GM23338 (cell line): ENCODE measurements at regions not wholly inside any gene's neighbourhood (a gene's known extent, or its start where the extent isn't known, plus 50 kb on each side); places are given as distances from the start of the nearest gene placed in this dataset.

Experiments
- ATAC-seq: fragments of 200-7000 bp; cut with Tn5 transposase; 3 replicates; pipeline ENCODE4 v1.9.1; 2020
- DNase-seq: peaks from one replicate; pipeline ENCODE4 v3.0.0-alpha.2; 2015; ENCODE audit warnings: low spot score
- H2AFZ ChIP-seq: fragments of 200-600 bp; sonication (generic); 2 replicates; pipeline ENCODE4 v1.8.0; 2016; ENCODE audit warnings: antibody characterized with exemption, mild to moderate bottlenecking, moderate library complexity
- H3F3A ChIP-seq: fragments of 200-600 bp; sonication (generic); replicated peaks from 2 replicates; pipeline ENCODE4 v1.8.0; 2017; ENCODE audit warnings: antibody characterized with exemption, mixed run types, low read depth
- H3K27ac ChIP-seq: fragments of 200-600 bp; sonication (generic); 2 replicates; pipeline ENCODE4 v1.6.1; 2016; ENCODE audit warnings: low read depth
- H3K27me3 ChIP-seq: fragments of 200-600 bp; sonication (generic); 2 replicates; pipeline ENCODE4 v1.8.0; 2016; ENCODE audit warnings: mild to moderate bottlenecking, mixed run types, moderate library complexity; ENCODE audit not compliant: insufficient read depth
- H3K36me3 ChIP-seq: fragments of 200-600 bp; sonication (generic); 2 replicates; pipeline ENCODE4 v1.8.0; 2016; ENCODE audit warnings: mild to moderate bottlenecking; ENCODE audit not compliant: insufficient read depth
- H3K4me1 ChIP-seq: fragments of 200-600 bp; sonication (generic); 2 replicates; pipeline ENCODE4 v1.8.0; 2016; ENCODE audit warnings: mild to moderate bottlenecking, moderate library complexity; ENCODE audit not compliant: insufficient read depth
- H3K4me2 ChIP-seq: fragments of 200-600 bp; sonication (generic); 2 replicates; pipeline ENCODE4 v1.7.1; 2017; ENCODE audit warnings: mixed run types
- H3K4me3 ChIP-seq: fragments of 200-600 bp; sonication (generic); 2 replicates; pipeline ENCODE4 v1.6.1; 2016; ENCODE audit warnings: mixed run types
- H3K79me2 ChIP-seq: fragments of 200-600 bp; sonication (generic); replicated peaks from 2 replicates; pipeline ENCODE4 v1.8.0; 2017; ENCODE audit warnings: mild to moderate bottlenecking; ENCODE audit not compliant: insufficient read depth
- H3K9me2 ChIP-seq: fragments of 200-600 bp; sonication (generic); 2 replicates; pipeline ENCODE4 v1.8.0; 2017; ENCODE audit not compliant: insufficient read depth
- H4K20me1 ChIP-seq: fragments of 200-600 bp; sonication (generic); replicated peaks from 2 replicates; pipeline ENCODE4 v1.8.0; 2017; ENCODE audit warnings: mild to moderate bottlenecking; ENCODE audit not compliant: insufficient read depth
- H3K27ac Mint-ChIP-seq: 2 replicates; pipeline ENCODE4 v1.8.0; 2020; ENCODE audit warnings: inconsistent platforms, mild to moderate bottlenecking, moderate library complexity, mixed read lengths
- H3K27me3 Mint-ChIP-seq: 3 replicates; pipeline ENCODE4 v1.8.0; 2022; ENCODE audit warnings: low read depth, mild to moderate bottlenecking, moderate library complexity, mixed read lengths, inconsistent platforms; ENCODE audit not compliant: insufficient read depth, poor library complexity
- H3K36me3 Mint-ChIP-seq: 3 replicates; pipeline ENCODE4 v1.8.0; 2021; ENCODE audit warnings: low read depth, mild to moderate bottlenecking, inconsistent platforms, moderate library complexity, mixed read lengths
- H3K4me1 Mint-ChIP-seq: 3 replicates; pipeline ENCODE4 v1.8.0; 2020; ENCODE audit warnings: mild to moderate bottlenecking, inconsistent platforms, mixed read lengths
- H3K4me3 Mint-ChIP-seq: 3 replicates; pipeline ENCODE4 v1.8.0; 2021; ENCODE audit warnings: moderate library complexity, mild to moderate bottlenecking, inconsistent platforms, mixed read lengths
- H3K9me3 Mint-ChIP-seq: 3 replicates; pipeline ENCODE4 v1.8.0; 2020; ENCODE audit warnings: moderate library complexity, mild to moderate bottlenecking, inconsistent platforms, mixed read lengths
- CREB1 ChIP-seq: fragments of 250-450 bp; sonication (Bioruptor Pico); IDR thresholded peaks from 2 replicates; pipeline ENCODE4 v1.5.0; 2020; ENCODE audit warnings: low read depth, mild to moderate bottlenecking, moderate library complexity
- EZH2 ChIP-seq: fragments of 200-600 bp; sonication (generic); IDR thresholded peaks from one replicate; pipeline ENCODE4 v1.8.0; 2017; ENCODE audit warnings: antibody characterized with exemption, mild to moderate bottlenecking, low read depth; ENCODE audit not compliant: unreplicated experiment
- EZH2phosphoT487 ChIP-seq: fragments of 200-600 bp; sonication (generic); IDR thresholded peaks from one replicate; pipeline ENCODE4 v1.8.1; 2018; ENCODE audit warnings: antibody characterized with exemption; ENCODE audit not compliant: unreplicated experiment
- JUNB ChIP-seq: IDR thresholded peaks from one replicate; pipeline ENCODE4 v1.6.1; 2016; ENCODE audit warnings: antibody characterized with exemption; ENCODE audit not compliant: unreplicated experiment
- NANOG ChIP-seq: IDR thresholded peaks from 2 replicates; pipeline ENCODE4 v1.6.1; 2016; ENCODE audit warnings: antibody characterized with exemption, borderline replicate concordance
- STAT1 ChIP-seq: IDR thresholded peaks from one replicate; pipeline ENCODE4 v1.6.1; 2016; ENCODE audit warnings: antibody characterized with exemption; ENCODE audit not compliant: unreplicated experiment
- ZNF114 ChIP-seq: fragments of 250-450 bp; sonication (Bioruptor Pico); IDR thresholded peaks from 2 replicates; pipeline ENCODE4 v1.5.0; 2020; ENCODE audit warnings: mild to moderate bottlenecking, moderate library complexity
- ZNF331 ChIP-seq: fragments of 250-450 bp; sonication (Bioruptor Pico); IDR thresholded peaks from 2 replicates; pipeline ENCODE4 v1.5.0; 2020; ENCODE audit warnings: low read depth, mild to moderate bottlenecking, moderate library complexity
- TF ChIP-seq, protein P1 (sequence below): fragments of 250-450 bp; sonication (Bioruptor Pico); IDR thresholded peaks from 2 replicates; pipeline ENCODE4 v1.5.0; 2020; ENCODE audit warnings: mild to moderate bottlenecking, moderate library complexity
- TF ChIP-seq, protein P2 (sequence below), 2 experiments: fragments of 200-600 bp in 1 of 2; sonication (generic) in 1 of 2; conservative IDR thresholded peaks; 2 replicates each; pipeline versions ENCODE4 v1.5.1 to v1.6.1; 2016 to 2017; ENCODE audit warnings: antibody characterized with exemption in 2 of 2, low read depth in 2 of 2, mild to moderate bottlenecking in 2 of 2, moderate library complexity in 1 of 2
- TF ChIP-seq, protein P3 (sequence below): IDR thresholded peaks from one replicate; pipeline ENCODE4 v1.6.1; 2018; ENCODE audit warnings: antibody characterized with exemption; ENCODE audit not compliant: unreplicated experiment
- TF ChIP-seq, protein P4 (sequence below): IDR thresholded peaks from 2 replicates; pipeline ENCODE4 v1.6.1; 2016; ENCODE audit warnings: antibody characterized with exemption

DNA sequence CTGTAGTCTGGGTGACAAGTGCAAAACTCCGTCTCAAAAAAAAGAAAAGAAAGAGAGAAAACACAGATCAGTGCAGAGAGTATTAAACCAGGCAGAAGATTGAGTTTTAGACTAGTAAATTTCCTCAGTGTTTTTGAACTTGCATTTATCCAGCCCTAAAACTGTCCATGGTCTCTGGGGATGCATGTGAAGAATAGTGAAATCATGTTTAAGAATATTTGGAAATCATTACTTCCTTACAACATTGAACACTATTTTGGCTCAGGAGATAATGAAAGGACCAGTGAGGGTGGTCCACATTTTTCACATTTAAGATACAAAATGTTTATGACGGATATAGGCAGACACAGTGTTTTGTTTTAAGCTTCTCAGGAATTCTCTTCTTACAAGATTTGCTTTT, 195.8 kb upstream of the RASGEF1B start:
- Mint-ChIP-seq H3K9me3 (no peaks in the 10 kb centered on the region), H3K4me3 (no peak overlapping the region), H3K4me1 (peaks cover 8% of the 10 kb centered on the region; the same call in 2 of the 3 replicates), H3K27ac (no peak overlapping the region), H3K27me3 (no peaks in the 10 kb centered on the region), H3K36me3 (no peaks in the 10 kb centered on the region)
- Histone ChIP-seq H3K9me2 (no peaks in the 10 kb centered on the region), H3K4me2 (no peak overlapping the region), H3F3A (no peaks in the 10 kb centered on the region), H3K36me3 (no peaks in the 10 kb centered on the region), H3K79me2 (no peaks in the 10 kb centered on the region), H3K4me3 (no peak overlapping the region), H2AFZ (no peak overlapping the region), H3K27me3 (no peaks in the 10 kb centered on the region), H4K20me1 (no peaks in the 10 kb centered on the region), H3K27ac (no peak overlapping the region), H3K4me1 (no peaks in the 10 kb centered on the region)
- DNase-seq (no peak), ATAC-seq (no peak)
- no peak for TF ChIP-seq EZH2phosphoT487
- TF ChIP-seq, protein P1, sequence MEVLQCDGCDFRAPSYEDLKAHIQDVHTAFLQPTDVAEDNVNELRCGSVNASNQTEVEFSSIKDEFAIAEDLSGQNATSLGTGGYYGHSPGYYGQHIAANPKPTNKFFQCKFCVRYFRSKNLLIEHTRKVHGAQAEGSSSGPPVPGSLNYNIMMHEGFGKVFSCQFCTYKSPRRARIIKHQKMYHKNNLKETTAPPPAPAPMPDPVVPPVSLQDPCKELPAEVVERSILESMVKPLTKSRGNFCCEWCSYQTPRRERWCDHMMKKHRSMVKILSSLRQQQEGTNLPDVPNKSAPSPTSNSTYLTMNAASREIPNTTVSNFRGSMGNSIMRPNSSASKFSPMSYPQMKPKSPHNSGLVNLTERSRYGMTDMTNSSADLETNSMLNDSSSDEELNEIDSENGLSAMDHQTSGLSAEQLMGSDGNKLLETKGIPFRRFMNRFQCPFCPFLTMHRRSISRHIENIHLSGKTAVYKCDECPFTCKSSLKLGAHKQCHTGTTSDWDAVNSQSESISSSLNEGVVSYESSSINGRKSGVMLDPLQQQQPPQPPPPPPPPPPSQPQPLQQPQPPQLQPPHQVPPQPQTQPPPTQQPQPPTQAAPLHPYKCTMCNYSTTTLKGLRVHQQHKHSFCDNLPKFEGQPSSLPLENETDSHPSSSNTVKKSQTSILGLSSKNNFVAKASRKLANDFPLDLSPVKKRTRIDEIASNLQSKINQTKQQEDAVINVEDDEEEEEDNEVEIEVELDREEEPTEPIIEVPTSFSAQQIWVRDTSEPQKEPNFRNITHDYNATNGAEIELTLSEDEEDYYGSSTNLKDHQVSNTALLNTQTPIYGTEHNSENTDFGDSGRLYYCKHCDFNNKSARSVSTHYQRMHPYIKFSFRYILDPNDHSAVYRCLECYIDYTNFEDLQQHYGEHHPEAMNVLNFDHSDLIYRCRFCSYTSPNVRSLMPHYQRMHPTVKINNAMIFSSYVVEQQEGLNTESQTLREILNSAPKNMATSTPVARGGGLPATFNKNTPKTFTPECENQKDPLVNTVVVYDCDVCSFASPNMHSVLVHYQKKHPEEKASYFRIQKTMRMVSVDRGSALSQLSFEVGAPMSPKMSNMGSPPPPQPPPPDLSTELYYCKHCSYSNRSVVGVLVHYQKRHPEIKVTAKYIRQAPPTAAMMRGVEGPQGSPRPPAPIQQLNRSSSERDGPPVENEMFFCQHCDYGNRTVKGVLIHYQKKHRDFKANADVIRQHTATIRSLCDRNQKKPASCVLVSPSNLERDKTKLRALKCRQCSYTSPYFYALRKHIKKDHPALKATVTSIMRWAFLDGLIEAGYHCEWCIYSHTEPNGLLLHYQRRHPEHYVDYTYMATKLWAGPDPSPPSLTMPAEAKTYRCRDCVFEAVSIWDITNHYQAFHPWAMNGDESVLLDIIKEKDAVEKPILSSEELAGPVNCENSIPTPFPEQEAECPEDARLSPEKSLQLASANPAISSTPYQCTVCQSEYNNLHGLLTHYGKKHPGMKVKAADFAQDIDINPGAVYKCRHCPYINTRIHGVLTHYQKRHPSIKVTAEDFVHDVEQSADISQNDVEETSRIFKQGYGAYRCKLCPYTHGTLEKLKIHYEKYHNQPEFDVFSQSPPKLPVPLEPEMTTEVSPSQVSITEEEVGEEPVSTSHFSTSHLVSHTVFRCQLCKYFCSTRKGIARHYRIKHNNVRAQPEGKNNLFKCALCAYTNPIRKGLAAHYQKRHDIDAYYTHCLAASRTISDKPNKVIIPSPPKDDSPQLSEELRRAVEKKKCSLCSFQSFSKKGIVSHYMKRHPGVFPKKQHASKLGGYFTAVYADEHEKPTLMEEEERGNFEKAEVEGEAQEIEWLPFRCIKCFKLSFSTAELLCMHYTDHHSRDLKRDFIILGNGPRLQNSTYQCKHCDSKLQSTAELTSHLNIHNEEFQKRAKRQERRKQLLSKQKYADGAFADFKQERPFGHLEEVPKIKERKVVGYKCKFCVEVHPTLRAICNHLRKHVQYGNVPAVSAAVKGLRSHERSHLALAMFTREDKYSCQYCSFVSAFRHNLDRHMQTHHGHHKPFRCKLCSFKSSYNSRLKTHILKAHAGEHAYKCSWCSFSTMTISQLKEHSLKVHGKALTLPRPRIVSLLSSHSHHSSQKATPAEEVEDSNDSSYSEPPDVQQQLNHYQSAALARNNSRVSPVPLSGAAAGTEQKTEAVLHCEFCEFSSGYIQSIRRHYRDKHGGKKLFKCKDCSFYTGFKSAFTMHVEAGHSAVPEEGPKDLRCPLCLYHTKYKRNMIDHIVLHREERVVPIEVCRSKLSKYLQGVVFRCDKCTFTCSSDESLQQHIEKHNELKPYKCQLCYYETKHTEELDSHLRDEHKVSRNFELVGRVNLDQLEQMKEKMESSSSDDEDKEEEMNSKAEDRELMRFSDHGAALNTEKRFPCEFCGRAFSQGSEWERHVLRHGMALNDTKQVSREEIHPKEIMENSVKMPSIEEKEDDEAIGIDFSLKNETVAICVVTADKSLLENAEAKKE: no peak
- no peak for TF ChIP-seq ZNF331 (CRISPR knock-in tag)
- TF ChIP-seq NANOG: no peak
- no peak for TF ChIP-seq STAT1
- TF ChIP-seq JUNB: no peak
- TF ChIP-seq, protein P2, sequence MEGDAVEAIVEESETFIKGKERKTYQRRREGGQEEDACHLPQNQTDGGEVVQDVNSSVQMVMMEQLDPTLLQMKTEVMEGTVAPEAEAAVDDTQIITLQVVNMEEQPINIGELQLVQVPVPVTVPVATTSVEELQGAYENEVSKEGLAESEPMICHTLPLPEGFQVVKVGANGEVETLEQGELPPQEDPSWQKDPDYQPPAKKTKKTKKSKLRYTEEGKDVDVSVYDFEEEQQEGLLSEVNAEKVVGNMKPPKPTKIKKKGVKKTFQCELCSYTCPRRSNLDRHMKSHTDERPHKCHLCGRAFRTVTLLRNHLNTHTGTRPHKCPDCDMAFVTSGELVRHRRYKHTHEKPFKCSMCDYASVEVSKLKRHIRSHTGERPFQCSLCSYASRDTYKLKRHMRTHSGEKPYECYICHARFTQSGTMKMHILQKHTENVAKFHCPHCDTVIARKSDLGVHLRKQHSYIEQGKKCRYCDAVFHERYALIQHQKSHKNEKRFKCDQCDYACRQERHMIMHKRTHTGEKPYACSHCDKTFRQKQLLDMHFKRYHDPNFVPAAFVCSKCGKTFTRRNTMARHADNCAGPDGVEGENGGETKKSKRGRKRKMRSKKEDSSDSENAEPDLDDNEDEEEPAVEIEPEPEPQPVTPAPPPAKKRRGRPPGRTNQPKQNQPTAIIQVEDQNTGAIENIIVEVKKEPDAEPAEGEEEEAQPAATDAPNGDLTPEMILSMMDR (conservative IDR thresholded peaks at IDR 0.05; ENCODE audit: low read depth in 2 of 2): no peak
- TF ChIP-seq, protein P3, sequence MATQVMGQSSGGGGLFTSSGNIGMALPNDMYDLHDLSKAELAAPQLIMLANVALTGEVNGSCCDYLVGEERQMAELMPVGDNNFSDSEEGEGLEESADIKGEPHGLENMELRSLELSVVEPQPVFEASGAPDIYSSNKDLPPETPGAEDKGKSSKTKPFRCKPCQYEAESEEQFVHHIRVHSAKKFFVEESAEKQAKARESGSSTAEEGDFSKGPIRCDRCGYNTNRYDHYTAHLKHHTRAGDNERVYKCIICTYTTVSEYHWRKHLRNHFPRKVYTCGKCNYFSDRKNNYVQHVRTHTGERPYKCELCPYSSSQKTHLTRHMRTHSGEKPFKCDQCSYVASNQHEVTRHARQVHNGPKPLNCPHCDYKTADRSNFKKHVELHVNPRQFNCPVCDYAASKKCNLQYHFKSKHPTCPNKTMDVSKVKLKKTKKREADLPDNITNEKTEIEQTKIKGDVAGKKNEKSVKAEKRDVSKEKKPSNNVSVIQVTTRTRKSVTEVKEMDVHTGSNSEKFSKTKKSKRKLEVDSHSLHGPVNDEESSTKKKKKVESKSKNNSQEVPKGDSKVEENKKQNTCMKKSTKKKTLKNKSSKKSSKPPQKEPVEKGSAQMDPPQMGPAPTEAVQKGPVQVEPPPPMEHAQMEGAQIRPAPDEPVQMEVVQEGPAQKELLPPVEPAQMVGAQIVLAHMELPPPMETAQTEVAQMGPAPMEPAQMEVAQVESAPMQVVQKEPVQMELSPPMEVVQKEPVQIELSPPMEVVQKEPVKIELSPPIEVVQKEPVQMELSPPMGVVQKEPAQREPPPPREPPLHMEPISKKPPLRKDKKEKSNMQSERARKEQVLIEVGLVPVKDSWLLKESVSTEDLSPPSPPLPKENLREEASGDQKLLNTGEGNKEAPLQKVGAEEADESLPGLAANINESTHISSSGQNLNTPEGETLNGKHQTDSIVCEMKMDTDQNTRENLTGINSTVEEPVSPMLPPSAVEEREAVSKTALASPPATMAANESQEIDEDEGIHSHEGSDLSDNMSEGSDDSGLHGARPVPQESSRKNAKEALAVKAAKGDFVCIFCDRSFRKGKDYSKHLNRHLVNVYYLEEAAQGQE: no peak
- TF ChIP-seq ZNF114: no peak
- TF ChIP-seq, protein P4, sequence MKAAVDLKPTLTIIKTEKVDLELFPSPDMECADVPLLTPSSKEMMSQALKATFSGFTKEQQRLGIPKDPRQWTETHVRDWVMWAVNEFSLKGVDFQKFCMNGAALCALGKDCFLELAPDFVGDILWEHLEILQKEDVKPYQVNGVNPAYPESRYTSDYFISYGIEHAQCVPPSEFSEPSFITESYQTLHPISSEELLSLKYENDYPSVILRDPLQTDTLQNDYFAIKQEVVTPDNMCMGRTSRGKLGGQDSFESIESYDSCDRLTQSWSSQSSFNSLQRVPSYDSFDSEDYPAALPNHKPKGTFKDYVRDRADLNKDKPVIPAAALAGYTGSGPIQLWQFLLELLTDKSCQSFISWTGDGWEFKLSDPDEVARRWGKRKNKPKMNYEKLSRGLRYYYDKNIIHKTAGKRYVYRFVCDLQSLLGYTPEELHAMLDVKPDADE: no peak
- TF ChIP-seq CREB1 (CRISPR knock-in tag): no peak
- no peak for TF ChIP-seq EZH2
